ENCODE measurements at regions not wholly inside any gene's neighbourhood (a gene's known extent, or its start where the extent isn't known, plus 50 kb on each side); places are given as distances from the start of the nearest gene placed in this dataset.

- H3K27ac ChIP-seq = no peak overlapping the region
- no peak for TF ChIP-seq CTCF (conservative IDR thresholded peaks at IDR 0.05; ENCODE audit: low read depth)
- POLR2A ChIA-PET (ENCODE audit: low non-redundant PET) = no interaction called here
- DNase-seq (ENCODE audit: low spot score) = no peak
- CTCF ChIA-PET = no interaction called here
Measured at GRCh38 chr2:16860627-16861026, 195.0 kb upstream of the CYRIA start.

- ChIA-PET POLR2A (ENCODE audit: low non-redundant PET) (no interaction called here), CTCF (no interaction called here)
- no peak for DNase-seq (ENCODE audit: low spot score)
- TF ChIP-seq CTCF (conservative IDR thresholded peaks at IDR 0.05; ENCODE audit: low read depth) = no peak
- H3K27ac ChIP-seq = no peak overlapping the region
Measured at GRCh38 chr2:16855183-16855582, 189.5 kb upstream of the CYRIA start.

- ChIA-PET POLR2A (ENCODE audit: low non-redundant PET) (no interaction called here), CTCF (no interaction called here)
- TF ChIP-seq CTCF (conservative IDR thresholded peaks at IDR 0.05; ENCODE audit: low read depth) = no peak
- no peak overlapping the region for H3K27ac ChIP-seq
- no peak for DNase-seq (ENCODE audit: low spot score)
Measured at GRCh38 chr2:16853088-16853487, 187.5 kb upstream of the CYRIA start.

GRCh38 chr2:16852651-16853050, 187.0 kb upstream of the CYRIA start:
- ChIA-PET POLR2A (ENCODE audit: low non-redundant PET) (no interaction called here), CTCF (no interaction called here)
- no peak for TF ChIP-seq CTCF (conservative IDR thresholded peaks at IDR 0.05; ENCODE audit: low read depth)
- H3K27ac ChIP-seq = no peak overlapping the region
- DNase-seq (ENCODE audit: low spot score) = no peak

- ChIA-PET POLR2A (ENCODE audit: low non-redundant PET) (no interaction called here), CTCF (no interaction called here)
- DNase-seq (ENCODE audit: low spot score) = no peak
- H3K27ac ChIP-seq = no peak overlapping the region
- no peak for TF ChIP-seq CTCF (conservative IDR thresholded peaks at IDR 0.05; ENCODE audit: low read depth)
Measured at GRCh38 chr2:16851126-16851525, 185.5 kb upstream of the CYRIA start.

- POLR2A ChIA-PET (ENCODE audit: low non-redundant PET) = no interaction called here
- no peak for DNase-seq (ENCODE audit: low spot score)
- no peak overlapping the region for H3K27ac ChIP-seq
- TF ChIP-seq CTCF (conservative IDR thresholded peaks at IDR 0.05; ENCODE audit: low read depth) = no peak
- CTCF ChIA-PET = no interaction called here
Measured at GRCh38 chr2:16840496-16841172, 175.0 kb upstream of the CYRIA start.

- POLR2A ChIA-PET (ENCODE audit: low non-redundant PET) = no interaction called here
- H3K27ac ChIP-seq = no peak overlapping the region
Measured at GRCh38 chr2:16832910-16833309, 167.3 kb upstream of the CYRIA start.

More at GRCh38 chr2:16832910-16833309, 167.3 kb upstream of the CYRIA start:
- DNase-seq (ENCODE audit: low spot score) = no peak
- CTCF ChIA-PET = no interaction called here
- TF ChIP-seq CTCF (conservative IDR thresholded peaks at IDR 0.05; ENCODE audit: low read depth) = no peak
